ENCODE measurements at regions not wholly inside any gene's neighbourhood (a gene's known extent, or its start where the extent isn't known, plus 50 kb on each side); places are given as distances from the start of the nearest gene placed in this dataset.

- TF ChIP-seq TAF1 (conservative IDR thresholded peaks at IDR 0.05) (no peak), GABPA (IDR thresholded peaks at IDR 0.05 in 1 of 2, conservative IDR thresholded peaks at IDR 0.05 in 1 of 2) (no peak), REST (IDR thresholded peaks at IDR 0.05) (no peak), FOXA1 (IDR thresholded peaks at IDR 0.05) (no peak), SP1 (IDR thresholded peaks at IDR 0.05) (no peak), YY1 (IDR thresholded peaks at IDR 0.05) (no peak), RAD21 (IDR thresholded peaks at IDR 0.05) (no peak)
- TF ChIP-seq, protein P1, sequence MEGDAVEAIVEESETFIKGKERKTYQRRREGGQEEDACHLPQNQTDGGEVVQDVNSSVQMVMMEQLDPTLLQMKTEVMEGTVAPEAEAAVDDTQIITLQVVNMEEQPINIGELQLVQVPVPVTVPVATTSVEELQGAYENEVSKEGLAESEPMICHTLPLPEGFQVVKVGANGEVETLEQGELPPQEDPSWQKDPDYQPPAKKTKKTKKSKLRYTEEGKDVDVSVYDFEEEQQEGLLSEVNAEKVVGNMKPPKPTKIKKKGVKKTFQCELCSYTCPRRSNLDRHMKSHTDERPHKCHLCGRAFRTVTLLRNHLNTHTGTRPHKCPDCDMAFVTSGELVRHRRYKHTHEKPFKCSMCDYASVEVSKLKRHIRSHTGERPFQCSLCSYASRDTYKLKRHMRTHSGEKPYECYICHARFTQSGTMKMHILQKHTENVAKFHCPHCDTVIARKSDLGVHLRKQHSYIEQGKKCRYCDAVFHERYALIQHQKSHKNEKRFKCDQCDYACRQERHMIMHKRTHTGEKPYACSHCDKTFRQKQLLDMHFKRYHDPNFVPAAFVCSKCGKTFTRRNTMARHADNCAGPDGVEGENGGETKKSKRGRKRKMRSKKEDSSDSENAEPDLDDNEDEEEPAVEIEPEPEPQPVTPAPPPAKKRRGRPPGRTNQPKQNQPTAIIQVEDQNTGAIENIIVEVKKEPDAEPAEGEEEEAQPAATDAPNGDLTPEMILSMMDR (IDR thresholded peaks at IDR 0.05; ENCODE audit: low read depth, low read length, missing input control): no peak
- TF ChIP-seq, protein P2, sequence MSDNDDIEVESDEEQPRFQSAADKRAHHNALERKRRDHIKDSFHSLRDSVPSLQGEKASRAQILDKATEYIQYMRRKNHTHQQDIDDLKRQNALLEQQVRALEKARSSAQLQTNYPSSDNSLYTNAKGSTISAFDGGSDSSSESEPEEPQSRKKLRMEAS (IDR thresholded peaks at IDR 0.05): no peak
- TF ChIP-seq, protein P3, sequence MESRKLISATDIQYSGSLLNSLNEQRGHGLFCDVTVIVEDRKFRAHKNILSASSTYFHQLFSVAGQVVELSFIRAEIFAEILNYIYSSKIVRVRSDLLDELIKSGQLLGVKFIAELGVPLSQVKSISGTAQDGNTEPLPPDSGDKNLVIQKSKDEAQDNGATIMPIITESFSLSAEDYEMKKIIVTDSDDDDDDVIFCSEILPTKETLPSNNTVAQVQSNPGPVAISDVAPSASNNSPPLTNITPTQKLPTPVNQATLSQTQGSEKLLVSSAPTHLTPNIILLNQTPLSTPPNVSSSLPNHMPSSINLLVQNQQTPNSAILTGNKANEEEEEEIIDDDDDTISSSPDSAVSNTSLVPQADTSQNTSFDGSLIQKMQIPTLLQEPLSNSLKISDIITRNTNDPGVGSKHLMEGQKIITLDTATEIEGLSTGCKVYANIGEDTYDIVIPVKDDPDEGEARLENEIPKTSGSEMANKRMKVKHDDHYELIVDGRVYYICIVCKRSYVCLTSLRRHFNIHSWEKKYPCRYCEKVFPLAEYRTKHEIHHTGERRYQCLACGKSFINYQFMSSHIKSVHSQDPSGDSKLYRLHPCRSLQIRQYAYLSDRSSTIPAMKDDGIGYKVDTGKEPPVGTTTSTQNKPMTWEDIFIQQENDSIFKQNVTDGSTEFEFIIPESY (IDR thresholded peaks at IDR 0.05): no peak
These were observed 404.5 kb downstream of the BCOR start for GRCh38 chrX:39693298-39693697.
